ENCODE measurements at regions not wholly inside any gene's neighbourhood (a gene's known extent, or its start where the extent isn't known, plus 50 kb on each side); places are given as distances from the start of the nearest gene placed in this dataset.

DNA sequence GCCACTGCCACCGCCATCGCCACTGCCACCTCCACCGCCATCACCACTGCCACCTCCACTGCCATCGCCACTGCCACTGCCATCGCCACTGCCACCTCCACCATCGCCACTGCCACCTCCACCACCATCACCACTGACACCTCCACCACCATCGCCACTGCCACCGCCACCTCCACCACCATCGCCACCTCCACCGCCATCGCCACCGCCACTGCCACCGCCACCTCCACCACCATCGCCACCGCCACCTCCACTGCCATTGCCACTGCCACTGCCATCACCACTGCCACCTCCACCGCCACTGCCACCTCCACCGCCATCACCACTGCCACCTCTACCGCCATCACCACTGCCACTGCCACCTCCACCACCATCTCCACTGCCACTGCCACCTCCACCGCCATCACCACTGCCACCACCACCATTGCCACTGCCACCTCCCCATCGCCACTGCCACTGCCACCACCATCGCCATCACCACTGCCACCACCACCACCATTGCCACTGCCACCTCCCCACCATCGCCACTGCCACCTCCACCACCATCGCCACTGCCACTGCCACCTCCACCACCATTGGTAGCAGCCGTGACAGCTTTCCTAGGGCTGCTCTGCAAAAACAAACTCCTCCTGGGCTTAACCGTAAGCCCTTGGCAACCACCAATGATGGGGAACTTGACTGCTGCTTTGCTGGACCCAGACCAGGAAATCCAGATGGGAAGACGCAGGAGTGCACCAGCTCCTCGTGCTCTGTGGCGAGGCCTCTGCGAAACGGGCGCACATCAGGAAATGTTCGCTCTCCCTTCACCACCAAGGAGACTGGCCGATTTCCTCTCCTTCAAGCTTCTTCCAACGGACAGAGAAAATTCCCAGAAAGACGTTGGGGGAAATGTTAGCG, 147.2 kb downstream of the RBFOX3 start:
- DNase-seq (ENCODE audit: low read depth), result no peak
- TF ChIP-seq, protein P1, sequence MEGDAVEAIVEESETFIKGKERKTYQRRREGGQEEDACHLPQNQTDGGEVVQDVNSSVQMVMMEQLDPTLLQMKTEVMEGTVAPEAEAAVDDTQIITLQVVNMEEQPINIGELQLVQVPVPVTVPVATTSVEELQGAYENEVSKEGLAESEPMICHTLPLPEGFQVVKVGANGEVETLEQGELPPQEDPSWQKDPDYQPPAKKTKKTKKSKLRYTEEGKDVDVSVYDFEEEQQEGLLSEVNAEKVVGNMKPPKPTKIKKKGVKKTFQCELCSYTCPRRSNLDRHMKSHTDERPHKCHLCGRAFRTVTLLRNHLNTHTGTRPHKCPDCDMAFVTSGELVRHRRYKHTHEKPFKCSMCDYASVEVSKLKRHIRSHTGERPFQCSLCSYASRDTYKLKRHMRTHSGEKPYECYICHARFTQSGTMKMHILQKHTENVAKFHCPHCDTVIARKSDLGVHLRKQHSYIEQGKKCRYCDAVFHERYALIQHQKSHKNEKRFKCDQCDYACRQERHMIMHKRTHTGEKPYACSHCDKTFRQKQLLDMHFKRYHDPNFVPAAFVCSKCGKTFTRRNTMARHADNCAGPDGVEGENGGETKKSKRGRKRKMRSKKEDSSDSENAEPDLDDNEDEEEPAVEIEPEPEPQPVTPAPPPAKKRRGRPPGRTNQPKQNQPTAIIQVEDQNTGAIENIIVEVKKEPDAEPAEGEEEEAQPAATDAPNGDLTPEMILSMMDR (conservative IDR thresholded peaks at IDR 0.05; ENCODE audit: low read depth, low read length), result no peak
- H3K4me3 ChIP-seq (ENCODE audit: low read depth, low read length), result no peak overlapping the region

DNA sequence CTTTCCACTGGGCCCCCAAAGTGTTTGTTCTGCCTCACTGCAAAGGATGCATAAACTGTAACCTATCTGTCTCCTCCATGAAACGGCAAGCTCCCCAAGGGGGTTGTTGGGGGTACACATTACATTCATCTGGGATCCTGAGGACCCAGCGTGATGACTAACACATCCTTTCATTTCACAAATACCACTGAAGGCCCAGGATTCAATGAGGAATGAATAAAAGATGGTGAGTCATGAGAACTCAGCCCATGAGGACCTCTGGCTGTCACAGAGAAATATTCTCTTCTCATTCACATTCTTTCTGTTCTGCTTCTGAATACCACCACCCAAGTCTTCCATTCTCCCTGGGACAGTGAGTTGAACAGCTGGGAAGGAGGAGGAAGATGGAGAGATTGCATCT, 149.8 kb downstream of the RBFOX3 start:
- no peak overlapping the region for H3K4me3 ChIP-seq (ENCODE audit: low read depth, low read length)
- DNase-seq (ENCODE audit: low read depth), result no peak
- TF ChIP-seq, protein P1 (conservative IDR thresholded peaks at IDR 0.05; ENCODE audit: low read depth, low read length), result no peak

GRCh38 chr17:79459846-79460245, 151.0 kb downstream of the RBFOX3 start:
- no peak for DNase-seq (ENCODE audit: low read depth)
- TF ChIP-seq, protein P1 (conservative IDR thresholded peaks at IDR 0.05; ENCODE audit: low read depth, low read length), result no peak
- H3K4me3 ChIP-seq (ENCODE audit: low read depth, low read length), result no peak overlapping the region

DNA sequence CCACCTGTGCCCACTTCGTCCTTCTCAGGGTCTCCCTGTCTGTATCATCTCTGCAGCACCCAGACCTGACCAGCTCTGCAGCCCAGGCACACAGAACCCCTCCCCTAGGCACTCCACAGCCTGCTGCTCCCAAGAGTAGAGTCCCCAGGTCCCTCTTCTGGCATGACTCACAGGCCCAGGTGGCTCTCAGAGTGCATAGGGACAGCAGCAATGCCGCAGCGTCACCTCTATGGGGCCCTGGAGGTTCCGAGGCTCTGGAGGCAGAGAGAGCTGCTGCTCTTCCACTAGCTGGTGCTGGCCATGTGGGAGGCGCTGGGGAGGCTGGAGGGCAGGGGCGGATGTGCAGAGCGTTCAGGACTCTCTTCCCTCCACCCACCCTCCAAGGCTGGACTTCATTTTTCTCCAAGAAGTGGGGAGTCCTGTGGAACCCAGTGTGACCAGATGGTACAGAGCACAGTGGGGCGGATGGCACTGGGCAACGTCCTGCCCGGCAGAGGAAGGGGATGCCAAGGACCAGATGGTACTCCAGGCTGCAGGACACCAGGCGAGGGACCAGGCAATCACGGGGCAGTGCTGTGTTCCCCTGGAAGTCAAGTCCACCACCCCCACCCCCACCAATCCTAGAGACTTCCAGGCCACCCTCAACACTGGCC, 151.7 kb downstream of the RBFOX3 start:
- TF ChIP-seq, protein P1 (conservative IDR thresholded peaks at IDR 0.05; ENCODE audit: low read depth, low read length), result no peak
- no peak for DNase-seq (ENCODE audit: low read depth)

GRCh38 chr17:79458356-79458755, 152.5 kb downstream of the RBFOX3 start:
- no peak for DNase-seq (ENCODE audit: low read depth)
- H3K4me3 ChIP-seq (ENCODE audit: low read depth, low read length), result no peak overlapping the region
- TF ChIP-seq, protein P1 (conservative IDR thresholded peaks at IDR 0.05; ENCODE audit: low read depth, low read length), result no peak

More for the DNA sequence above, 151.7 kb downstream of the RBFOX3 start:
- H3K4me3 ChIP-seq (ENCODE audit: low read depth, low read length), result no peak overlapping the region

DNA sequence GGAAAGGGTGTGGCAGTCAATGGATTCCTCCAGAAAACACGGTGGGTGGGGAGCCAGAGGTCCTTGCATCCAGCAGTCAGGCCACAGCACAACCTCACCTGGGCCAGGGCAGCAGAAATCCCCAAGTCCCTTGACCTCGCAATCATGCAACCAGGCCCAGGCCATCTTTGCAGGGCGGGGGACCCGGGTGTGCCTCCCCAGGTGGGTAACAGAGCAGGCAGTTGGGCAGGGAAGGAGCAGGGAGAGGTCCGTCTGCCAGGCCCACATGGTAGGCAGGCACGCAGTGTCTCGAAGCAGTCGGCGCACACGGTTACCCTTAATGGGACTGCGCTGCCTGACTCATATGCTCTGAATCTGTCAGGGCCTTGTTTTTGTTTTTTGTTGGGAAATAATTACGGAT, 153.0 kb downstream of the RBFOX3 start:
- no peak overlapping the region for H3K4me3 ChIP-seq (ENCODE audit: low read depth, low read length)
- TF ChIP-seq, protein P1 (conservative IDR thresholded peaks at IDR 0.05; ENCODE audit: low read depth, low read length), result no peak
- DNase-seq (ENCODE audit: low read depth), result no peak

All from epithelial cell of proximal tubule (primary cell).